ENCODE measurements at regions not wholly inside any gene's neighbourhood (a gene's known extent, or its start where the extent isn't known, plus 50 kb on each side); places are given as distances from the start of the nearest gene placed in this dataset.

- no peak for DNase-seq
Measured at GRCh38 chr2:133948610-133949290, 305.1 kb upstream of the MGAT5 start.

- DNase-seq = no peak
Measured at GRCh38 chr2:133949595-133949994, 304.3 kb upstream of the MGAT5 start.

- DNase-seq = no peak
Measured at GRCh38 chr2:133951209-133951608, 302.7 kb upstream of the MGAT5 start.

- DNase-seq = no peak
Measured at GRCh38 chr2:133952420-133952819, 301.5 kb upstream of the MGAT5 start.

GRCh38 chr2:133952896-133953295 lies 301.0 kb upstream of the MGAT5 start:
- DNase-seq = no peak

GRCh38 chr2:133953524-133953923 lies 300.3 kb upstream of the MGAT5 start:
- no peak for DNase-seq

- DNase-seq = no peak
Measured at GRCh38 chr2:133954636-133955035, 299.2 kb upstream of the MGAT5 start.

- no peak for DNase-seq
Measured at GRCh38 chr2:133955169-133955568, 298.7 kb upstream of the MGAT5 start.

GRCh38 chr2:133956434-133956935 lies 297.4 kb upstream of the MGAT5 start:
- no peak for DNase-seq

- DNase-seq = no peak
Measured at GRCh38 chr2:133957724-133958480, 296.0 kb upstream of the MGAT5 start.

GRCh38 chr2:133959066-133959465 lies 294.8 kb upstream of the MGAT5 start:
- DNase-seq = no peak

GRCh38 chr2:133966720-133967304 lies 287.1 kb upstream of the MGAT5 start:
- DNase-seq = no peak

GRCh38 chr2:133967326-133967725 lies 286.5 kb upstream of the MGAT5 start:
- no peak for DNase-seq

- no peak for DNase-seq
Measured at GRCh38 chr2:133968446-133968845, 285.4 kb upstream of the MGAT5 start.

GRCh38 chr2:133970641-133971040 lies 283.2 kb upstream of the MGAT5 start:
- no peak for DNase-seq

- no peak for DNase-seq
Measured at GRCh38 chr2:133972297-133972696, 281.6 kb upstream of the MGAT5 start.

GRCh38 chr2:133972786-133973185 lies 281.1 kb upstream of the MGAT5 start:
- no peak for DNase-seq

- no peak for DNase-seq
Measured at GRCh38 chr2:133974353-133974752, 279.5 kb upstream of the MGAT5 start.

- no peak for DNase-seq
Measured at GRCh38 chr2:133975135-133975534, 278.7 kb upstream of the MGAT5 start.

GRCh38 chr2:133975676-133976428 lies 278.0 kb upstream of the MGAT5 start:
- no peak for DNase-seq

- DNase-seq = no peak
Measured at GRCh38 chr2:133976659-133977058, 277.2 kb upstream of the MGAT5 start.

GRCh38 chr2:133977405-133977804 lies 276.5 kb upstream of the MGAT5 start:
- DNase-seq = no peak

GRCh38 chr2:133982256-133982655 lies 271.6 kb upstream of the MGAT5 start:
- DNase-seq = no peak
